ENCODE measurements at regions not wholly inside any gene's neighbourhood (a gene's known extent, or its start where the extent isn't known, plus 50 kb on each side); places are given as distances from the start of the nearest gene placed in this dataset.
A peak's percentile ranks its signal among the peaks of the same experiment; 100 is the strongest.
"Not testable (repeated sequence)": the region's sequence is repeated elsewhere in the genome, so short reads cannot be mapped to it uniquely, and the experiment has no call there.

DNA sequence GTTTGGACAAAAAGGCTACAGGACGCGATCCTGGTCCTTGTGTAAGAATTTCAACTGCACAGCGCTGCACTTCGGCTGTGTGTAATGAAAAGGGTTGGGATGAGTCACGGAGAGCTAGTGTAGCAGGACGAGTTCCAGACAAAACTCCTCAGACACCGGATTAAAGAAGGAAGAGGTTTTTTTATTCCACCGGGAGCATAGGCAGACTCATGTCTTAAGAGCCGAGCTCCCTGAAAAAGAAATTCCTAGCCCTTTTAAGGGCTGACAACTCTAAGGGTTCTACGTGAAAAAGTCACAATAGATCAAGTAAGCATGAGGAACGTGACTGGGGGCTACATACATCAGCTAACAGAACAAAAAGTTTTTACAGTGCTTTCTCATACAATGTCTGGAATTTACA lies 54.8 kb upstream of the FAM90A1 start:
- not testable (repeated sequence) for H3K4me3 Mint-ChIP-seq; H3K27ac Mint-ChIP-seq; H3K27me3 Mint-ChIP-seq; H3K4me1 Mint-ChIP-seq (ENCODE audit: low read depth); H3K36me3 Mint-ChIP-seq; H3K9me3 Mint-ChIP-seq (ENCODE audit: low read depth)

- H3K4me3 Mint-ChIP-seq; H3K36me3 Mint-ChIP-seq; H3K27ac Mint-ChIP-seq; H3K4me1 Mint-ChIP-seq (ENCODE audit: low read depth); H3K27me3 Mint-ChIP-seq; H3K9me3 Mint-ChIP-seq (ENCODE audit: low read depth): not testable (repeated sequence)
Observed at GRCh38 chr12:8285681-8286080, 58.3 kb upstream of the FAM90A1 start.

DNA sequence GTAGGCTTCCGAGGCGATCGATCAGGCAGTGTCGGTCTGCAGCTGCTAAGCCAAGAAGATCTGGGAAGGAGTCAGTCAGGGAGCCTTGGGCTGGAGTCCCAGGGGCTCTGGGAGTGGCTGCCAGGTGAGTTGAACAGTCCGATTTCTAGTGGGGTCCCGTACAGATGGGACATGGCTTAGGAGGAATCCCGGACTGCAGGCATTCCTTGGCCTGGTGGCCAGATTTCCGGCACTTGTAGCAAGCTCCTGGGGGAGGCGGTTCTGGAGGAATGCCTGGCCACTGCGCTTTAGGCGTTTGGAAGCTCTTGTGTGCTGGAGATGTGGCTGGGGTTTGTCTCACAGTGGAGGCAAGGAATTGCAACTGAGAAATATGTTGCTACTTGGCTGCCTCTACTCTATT lies 64.3 kb upstream of the FAM90A1 start:
- H3K27ac Mint-ChIP-seq; H3K9me3 Mint-ChIP-seq (ENCODE audit: low read depth); H3K36me3 Mint-ChIP-seq; H3K4me3 Mint-ChIP-seq; H3K4me1 Mint-ChIP-seq (ENCODE audit: low read depth); H3K27me3 Mint-ChIP-seq: not testable (repeated sequence)

DNA sequence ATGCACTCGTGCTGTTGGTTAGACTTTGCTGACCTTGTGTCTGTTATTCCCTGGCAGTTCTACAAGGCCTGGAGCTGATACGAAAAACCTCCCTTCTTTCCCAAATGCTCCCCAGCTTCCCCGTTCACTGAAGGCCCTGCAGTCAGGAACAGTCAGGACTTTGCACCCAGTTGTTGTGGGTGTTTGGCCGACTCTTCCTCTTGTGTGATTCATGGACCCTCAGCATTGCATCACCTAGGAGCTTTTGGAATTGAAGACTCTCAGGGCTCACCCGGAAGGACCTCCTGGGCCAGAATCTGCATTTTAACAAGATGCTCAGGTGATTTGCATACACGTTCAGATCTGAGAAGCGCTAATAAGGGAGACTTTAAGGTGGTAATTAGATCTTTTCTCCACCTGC lies 67.2 kb upstream of the FAM90A1 start:
- not testable (repeated sequence) for H3K27ac Mint-ChIP-seq; H3K9me3 Mint-ChIP-seq (ENCODE audit: low read depth); H3K4me1 Mint-ChIP-seq (ENCODE audit: low read depth); H3K27me3 Mint-ChIP-seq; H3K36me3 Mint-ChIP-seq; H3K4me3 Mint-ChIP-seq

DNA sequence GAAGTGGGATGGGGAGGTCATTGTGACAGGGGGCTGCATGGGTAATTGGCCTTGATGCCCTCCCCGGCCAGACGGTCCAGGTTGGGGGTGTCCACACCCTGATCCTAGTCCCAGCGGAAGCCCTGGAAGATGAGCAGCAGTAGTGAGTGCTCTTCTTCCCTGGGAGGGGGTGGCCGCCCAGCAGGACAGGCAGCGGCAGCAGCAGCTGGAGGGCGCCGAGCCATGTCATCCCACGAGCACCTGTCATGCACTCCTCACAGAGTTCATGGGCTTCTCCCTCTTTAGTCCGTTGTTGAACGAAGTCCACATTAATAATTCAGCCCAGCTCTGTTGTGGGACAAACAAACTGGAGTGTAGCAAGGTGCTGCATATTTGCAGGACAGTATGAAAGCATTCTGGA lies 81.2 kb upstream of the FAM90A1 start:
- H3K4me3 Mint-ChIP-seq; H3K9me3 Mint-ChIP-seq (ENCODE audit: low read depth); H3K27me3 Mint-ChIP-seq; H3K27ac Mint-ChIP-seq; H3K4me1 Mint-ChIP-seq (ENCODE audit: low read depth); H3K36me3 Mint-ChIP-seq: not testable (repeated sequence)

GRCh38 chr12:8315997-8316396 lies 88.6 kb upstream of the FAM90A1 start:
- H3K36me3 Mint-ChIP-seq; H3K27me3 Mint-ChIP-seq; H3K9me3 Mint-ChIP-seq (ENCODE audit: low read depth); H3K4me3 Mint-ChIP-seq; H3K27ac Mint-ChIP-seq: not testable (repeated sequence)
- H3K4me1 Mint-ChIP-seq (ENCODE audit: low read depth) = peaks cover 15% of the 10 kb centered on the region

DNA sequence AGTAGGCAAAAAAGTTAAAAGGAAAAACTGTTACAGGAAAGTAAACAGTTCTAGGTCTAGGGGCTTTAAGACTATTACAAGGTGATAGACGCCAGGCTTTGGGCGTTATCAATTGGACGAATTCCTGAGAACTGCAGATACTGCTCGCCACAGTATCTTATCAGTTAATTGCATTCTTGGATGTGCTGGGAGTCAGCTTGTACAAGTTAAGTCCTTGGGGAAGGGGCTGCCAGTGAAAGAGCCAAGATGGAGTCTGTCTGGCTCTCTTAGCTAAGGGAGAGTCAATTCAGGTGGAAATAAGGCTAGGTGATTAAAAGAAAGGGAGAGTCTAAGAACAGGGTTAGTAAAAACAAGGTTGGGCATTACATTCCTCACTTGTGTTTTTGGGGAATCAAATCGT lies 90.3 kb upstream of the FAM90A1 start:
- not testable (repeated sequence) for H3K36me3 Mint-ChIP-seq; H3K9me3 Mint-ChIP-seq (ENCODE audit: low read depth)

DNA sequence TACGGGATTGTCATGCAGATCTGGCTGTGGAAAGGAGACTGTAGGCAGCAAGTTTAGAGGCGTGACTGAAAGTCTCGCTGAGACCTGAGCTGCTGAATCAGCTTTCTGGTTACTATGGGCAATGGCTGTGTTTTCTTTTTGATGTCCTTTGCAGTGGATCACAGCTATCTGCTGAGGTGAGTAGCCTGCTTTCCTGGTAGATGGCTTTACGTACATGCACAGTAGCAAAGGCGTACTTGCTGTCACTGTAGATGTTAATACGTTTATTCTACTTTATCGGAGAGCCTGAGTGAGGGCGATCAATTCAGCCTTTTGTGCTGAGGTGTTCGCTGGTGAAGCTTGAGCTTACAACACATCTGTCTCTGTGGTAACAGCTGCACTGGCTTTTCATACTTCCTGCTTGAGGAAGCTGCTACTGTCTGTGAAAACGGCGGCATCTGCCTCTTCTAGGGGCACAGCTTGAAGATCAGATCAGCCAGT lies 92.9 kb upstream of the FAM90A1 start:
- H3K36me3 Mint-ChIP-seq; H3K27me3 Mint-ChIP-seq; H3K9me3 Mint-ChIP-seq (ENCODE audit: low read depth): not testable (repeated sequence)
- peaks cover 15% of the 10 kb centered on the region for H3K4me1 Mint-ChIP-seq (ENCODE audit: low read depth)
- H3K27ac Mint-ChIP-seq = peak overlapping the region; percentile 75
- peak overlapping the region; percentile 72 for H3K4me3 Mint-ChIP-seq

More for the DNA sequence above, 90.3 kb upstream of the FAM90A1 start:
- peaks cover 15% of the 10 kb centered on the region for H3K4me1 Mint-ChIP-seq (ENCODE audit: low read depth)
- H3K27ac Mint-ChIP-seq, H3K27me3 Mint-ChIP-seq, H3K4me3 Mint-ChIP-seq: not testable (repeated sequence)

GRCh38 chr12:8320791-8321370 lies 93.5 kb upstream of the FAM90A1 start:
- H3K36me3 Mint-ChIP-seq; H3K27me3 Mint-ChIP-seq; H3K9me3 Mint-ChIP-seq (ENCODE audit: low read depth): not testable (repeated sequence)
- H3K4me3 Mint-ChIP-seq = peak overlapping the region; percentile 72
- H3K27ac Mint-ChIP-seq = peak overlapping the region; percentile 75
- peaks cover 15% of the 10 kb centered on the region for H3K4me1 Mint-ChIP-seq (ENCODE audit: low read depth)

DNA sequence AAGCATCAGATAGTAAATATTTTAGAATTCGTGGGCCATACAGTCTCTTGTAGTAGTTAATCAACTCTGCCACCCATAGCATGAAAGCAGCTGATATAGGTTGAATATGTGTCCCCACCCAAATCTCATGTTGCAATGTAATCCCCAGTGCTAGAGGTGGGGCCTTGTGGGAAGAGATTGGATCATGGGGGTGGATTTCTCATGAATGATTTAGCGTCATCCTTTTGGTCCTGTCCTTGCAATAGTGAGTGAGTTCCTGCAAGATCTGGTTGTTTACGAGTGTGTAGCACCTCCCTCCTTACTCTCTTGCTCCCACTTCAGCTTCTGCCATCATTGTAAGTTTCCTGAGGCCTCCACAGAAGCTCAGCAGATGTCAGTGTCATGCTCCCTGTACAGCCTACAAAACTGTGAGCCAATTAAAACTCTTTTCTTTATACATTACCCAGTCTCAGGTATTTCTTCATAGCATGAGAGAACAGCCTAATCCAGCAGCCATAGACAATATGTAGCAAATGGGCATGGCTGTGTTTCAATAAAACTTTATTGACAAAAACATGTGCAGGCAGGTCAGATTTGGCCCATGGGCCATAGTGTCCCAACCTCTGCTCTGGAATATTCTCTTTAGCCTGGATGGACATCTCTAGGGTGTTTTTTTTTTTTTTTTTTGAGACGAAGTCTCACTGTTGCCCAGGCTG lies 97.9 kb upstream of the FAM90A1 start:
- not testable (repeated sequence) for H3K4me3 Mint-ChIP-seq; H3K4me1 Mint-ChIP-seq (ENCODE audit: low read depth); H3K9me3 Mint-ChIP-seq (ENCODE audit: low read depth); H3K27ac Mint-ChIP-seq; H3K36me3 Mint-ChIP-seq; H3K27me3 Mint-ChIP-seq

DNA sequence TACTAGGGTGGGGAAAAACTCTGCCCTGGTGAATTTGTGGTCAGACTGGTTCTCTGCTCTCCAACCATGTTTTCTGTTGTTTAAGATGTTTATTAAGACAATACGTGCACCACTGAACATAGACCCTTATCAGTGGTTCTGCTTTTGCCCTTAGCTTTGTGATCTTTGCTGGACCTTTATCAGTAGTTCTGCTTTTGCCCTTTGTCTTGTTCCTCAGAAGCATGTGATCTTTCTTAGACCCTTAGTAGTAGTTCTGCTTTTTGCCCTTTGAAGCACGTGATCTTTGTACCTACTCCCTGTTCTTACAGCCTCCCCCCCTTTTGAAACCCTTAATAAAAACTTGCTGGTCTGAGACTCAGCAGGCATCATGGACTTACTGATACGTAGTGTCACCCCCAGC lies 101.4 kb upstream of the FAM90A1 start:
- H3K9me3 Mint-ChIP-seq (ENCODE audit: low read depth); H3K4me3 Mint-ChIP-seq; H3K27me3 Mint-ChIP-seq; H3K36me3 Mint-ChIP-seq; H3K4me1 Mint-ChIP-seq (ENCODE audit: low read depth); H3K27ac Mint-ChIP-seq: not testable (repeated sequence)

DNA sequence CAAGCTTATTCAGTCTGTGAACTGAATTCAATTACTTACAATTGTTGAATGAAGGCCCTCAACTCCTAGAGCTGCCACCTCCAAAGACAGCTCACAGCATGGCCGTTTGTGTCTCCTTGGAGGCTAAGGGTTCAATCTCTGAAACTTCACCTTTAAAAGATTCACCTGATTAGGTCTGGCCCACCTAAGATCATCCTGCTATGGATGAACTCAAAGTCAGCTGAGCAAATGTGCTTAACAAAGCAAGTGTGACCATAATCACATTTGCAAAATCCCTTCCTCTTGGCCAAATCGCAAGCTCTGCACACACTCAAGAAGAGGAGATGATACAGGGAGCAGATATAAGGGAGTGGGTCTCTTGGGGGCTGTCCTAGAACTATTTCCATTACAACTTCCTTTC lies 105.0 kb upstream of the FAM90A1 start:
- H3K27ac Mint-ChIP-seq; H3K4me1 Mint-ChIP-seq (ENCODE audit: low read depth); H3K27me3 Mint-ChIP-seq; H3K4me3 Mint-ChIP-seq; H3K9me3 Mint-ChIP-seq (ENCODE audit: low read depth); H3K36me3 Mint-ChIP-seq: not testable (repeated sequence)

DNA sequence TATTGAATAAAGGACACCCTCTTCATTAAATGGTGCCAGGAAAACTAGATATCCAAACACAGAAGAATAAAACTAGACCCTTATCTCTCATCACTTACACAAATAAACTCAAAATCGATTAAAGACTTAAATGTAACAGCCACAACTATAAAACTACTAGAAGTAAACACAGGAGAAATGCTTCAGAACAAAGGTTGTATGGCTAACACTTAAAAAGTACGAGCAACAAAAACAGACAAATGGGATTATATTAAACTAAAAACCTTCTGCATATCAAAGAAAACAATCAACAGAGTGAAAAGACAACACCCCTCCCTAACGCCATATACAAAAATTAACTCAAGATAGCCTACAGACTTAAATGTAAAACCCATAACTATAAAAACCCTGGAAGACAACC lies 104.7 kb upstream of the CLEC6A start:
- not testable (repeated sequence) for H3K4me1 Mint-ChIP-seq (ENCODE audit: low read depth); H3K27ac Mint-ChIP-seq; H3K4me3 Mint-ChIP-seq; H3K36me3 Mint-ChIP-seq; H3K27me3 Mint-ChIP-seq; H3K9me3 Mint-ChIP-seq (ENCODE audit: low read depth)

DNA sequence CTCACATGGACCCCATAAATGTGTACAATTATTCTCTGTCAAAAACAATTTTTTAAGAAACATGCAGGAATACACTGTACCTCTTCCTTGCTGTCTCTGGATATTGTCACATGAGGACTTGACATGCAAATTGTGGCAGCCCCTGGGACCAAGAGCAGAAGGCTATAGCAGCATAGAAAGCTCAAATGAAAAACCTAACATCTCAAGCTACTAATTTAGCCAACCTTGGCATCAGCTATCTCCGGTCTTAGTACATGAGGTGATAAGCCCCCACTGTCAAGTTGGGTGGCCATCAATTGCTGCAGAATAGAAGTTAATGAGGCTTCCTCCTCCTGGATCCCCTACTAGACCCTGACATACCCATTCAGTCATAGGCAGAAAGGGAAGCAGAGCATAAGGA lies 101.0 kb upstream of the CLEC6A start:
- peaks cover 17% of the 10 kb centered on the region for H3K27me3 Mint-ChIP-seq
- H3K4me3 Mint-ChIP-seq; H3K4me1 Mint-ChIP-seq (ENCODE audit: low read depth): not testable (repeated sequence)

GRCh38 chr12:8355531-8355930 lies 100.2 kb upstream of the CLEC6A start:
- H3K9me3 Mint-ChIP-seq (ENCODE audit: low read depth); H3K27ac Mint-ChIP-seq; H3K36me3 Mint-ChIP-seq; H3K4me3 Mint-ChIP-seq; H3K4me1 Mint-ChIP-seq (ENCODE audit: low read depth): not testable (repeated sequence)
- H3K27me3 Mint-ChIP-seq = peaks cover 17% of the 10 kb centered on the region

More for the DNA sequence above, 101.0 kb upstream of the CLEC6A start:
- not testable (repeated sequence) for H3K9me3 Mint-ChIP-seq (ENCODE audit: low read depth); H3K36me3 Mint-ChIP-seq; H3K27ac Mint-ChIP-seq

DNA sequence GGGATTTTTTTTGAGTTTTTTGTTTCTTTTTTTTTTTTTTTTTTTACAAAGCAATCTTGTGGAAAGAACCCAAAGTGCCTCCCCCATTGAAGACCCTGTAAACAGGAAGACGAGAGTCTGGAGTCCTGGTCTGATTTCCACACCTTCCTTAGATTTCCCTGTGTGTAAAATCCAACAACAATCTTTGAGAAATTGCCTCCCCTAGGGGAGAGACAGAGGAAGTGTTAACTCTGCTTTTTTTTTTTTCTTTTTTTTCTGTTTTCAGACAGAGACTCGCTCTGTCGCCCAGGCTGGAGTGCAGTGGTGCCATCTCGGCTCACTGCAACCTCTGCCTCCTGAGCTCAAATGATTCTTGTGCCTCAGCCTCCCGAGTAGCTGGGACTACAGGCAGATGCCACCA lies 82.0 kb upstream of the CLEC6A start:
- not testable (repeated sequence) for H3K9me3 Mint-ChIP-seq (ENCODE audit: low read depth); H3K27ac Mint-ChIP-seq; H3K36me3 Mint-ChIP-seq; H3K4me1 Mint-ChIP-seq (ENCODE audit: low read depth); H3K4me3 Mint-ChIP-seq; H3K27me3 Mint-ChIP-seq
